Amniotic epithelial cell (primary cell): ENCODE measurements at regions not wholly inside any gene's neighbourhood (a gene's known extent, or its start where the extent isn't known, plus 50 kb on each side); places are given as distances from the start of the nearest gene placed in this dataset.

ENCODE experiments used
- DNase-seq: peaks from one replicate; pipeline ENCODE4 v3.0.0-alpha.2; 2010; ENCODE audit warnings: low read depth

GRCh38 chr20:4070323-4071177 lies 55.2 kb upstream of the RNF24 start:
- no peak for DNase-seq

GRCh38 chr20:4069751-4070150 lies 54.4 kb upstream of the RNF24 start:
- DNase-seq = no peak

- DNase-seq = peak; percentile 44
These were observed 53.4 kb upstream of the RNF24 start for GRCh38 chr20:4068708-4069107.

GRCh38 chr20:4067600-4068261 lies 52.4 kb upstream of the RNF24 start:
- peak; percentile 78 for DNase-seq

- DNase-seq = no peak
These were observed 51.2 kb upstream of the RNF24 start for GRCh38 chr20:4066551-4066950.

GRCh38 chr20:4065391-4065844 lies 50.1 kb upstream of the RNF24 start:
- peak; percentile 99 for DNase-seq
